KMS-11 (cell line): ENCODE measurements at regions not wholly inside any gene's neighbourhood (a gene's known extent, or its start where the extent isn't known, plus 50 kb on each side); places are given as distances from the start of the nearest gene placed in this dataset.

Experiments used
- H2AFZ ChIP-seq: fragments of 200-600 bp; sonication (generic); 2 replicates; pipeline ENCODE4 v1.6.1; 2016; ENCODE audit warnings: antibody characterized with exemption, mixed run types, low read depth
- H3K27ac ChIP-seq: fragments of 200-600 bp; sonication (generic); 2 replicates; pipeline ENCODE4 v1.6.1; 2016; ENCODE audit warnings: mild to moderate bottlenecking, mixed run types
- H3K27me3 ChIP-seq: fragments of 200-600 bp; sonication (generic); 2 replicates; pipeline ENCODE4 v1.6.1; 2017; ENCODE audit warnings: mild to moderate bottlenecking, low read depth, mixed run types, moderate library complexity; ENCODE audit not compliant: insufficient read depth
- H3K36me3 ChIP-seq: fragments of 200-600 bp; sonication (generic); 2 replicates; pipeline ENCODE4 v1.6.1; 2017; ENCODE audit warnings: mild to moderate bottlenecking, mixed run types; ENCODE audit not compliant: insufficient read depth
- H3K4me1 ChIP-seq: fragments of 200-600 bp; sonication (generic); 2 replicates; pipeline ENCODE4 v1.6.1; 2016; ENCODE audit warnings: mild to moderate bottlenecking, low read depth, mixed run types; ENCODE audit not compliant: poor library complexity, severe bottlenecking
- H3K4me2 ChIP-seq: fragments of 200-600 bp; sonication (generic); 2 replicates; pipeline ENCODE4 v1.7.0; 2016; ENCODE audit warnings: mild to moderate bottlenecking, mixed run types
- H3K4me3 ChIP-seq: fragments of 200-600 bp; sonication (generic); IDR thresholded peaks from 2 replicates; pipeline ENCODE4 v1.6.1; 2017; ENCODE audit warnings: low read depth, low read length, mixed read lengths; ENCODE audit not compliant: insufficient read depth
- H3K79me2 ChIP-seq: fragments of 200-600 bp; sonication (generic); 2 replicates; pipeline ENCODE4 v1.6.1; 2016; ENCODE audit warnings: low read depth, mixed run types; ENCODE audit not compliant: insufficient read depth
- H3K9ac ChIP-seq: fragments of 200-600 bp; sonication (generic); 2 replicates; pipeline ENCODE4 v1.6.1; 2016; ENCODE audit warnings: mild to moderate bottlenecking, mixed run types
- H4K20me1 ChIP-seq: fragments of 200-600 bp; sonication (generic); 2 replicates; pipeline ENCODE4 v1.6.1; 2016; ENCODE audit warnings: mild to moderate bottlenecking, mixed run types; ENCODE audit not compliant: insufficient read depth
- CTCF ChIP-seq: fragments of 200-600 bp; sonication (generic); conservative IDR thresholded peaks from 2 replicates; pipeline ENCODE4 v1.6.1; 2017; ENCODE audit warnings: low read depth, mild to moderate bottlenecking, antibody characterized with exemption, low read length, moderate library complexity, mixed read lengths

GRCh38 chr20:48310305-48310704, 517.5 kb downstream of the PREX1 start:
- no peak overlapping the region for H2AFZ ChIP-seq
- TF ChIP-seq CTCF, result no peak
- H3K27me3 ChIP-seq, result peaks cover 24% of the 10 kb centered on the region; the same call in 1 of the 2 replicates

DNA sequence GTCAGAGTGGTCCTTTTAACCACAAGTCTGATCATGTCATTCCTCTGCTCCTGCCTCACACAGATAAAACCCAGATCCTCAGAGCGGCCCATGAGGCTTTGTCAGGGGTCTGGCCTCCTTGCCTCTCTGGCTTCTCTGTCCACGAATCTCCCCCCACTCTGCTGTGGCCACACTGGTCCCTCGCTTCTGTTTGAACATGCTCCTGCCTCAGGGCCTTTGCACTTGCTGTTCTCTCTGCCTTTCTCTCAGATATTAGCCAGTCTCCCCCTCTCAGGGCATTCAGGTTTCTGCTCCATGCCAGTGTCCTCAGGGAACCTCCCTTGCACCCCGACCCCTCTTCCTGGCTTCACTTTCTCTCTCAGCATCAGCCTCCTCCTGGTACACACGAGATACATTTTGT, 518.5 kb downstream of the PREX1 start:
- Histone ChIP-seq H2AFZ (no peak overlapping the region), H3K79me2 (no peaks in the 10 kb centered on the region), H3K4me3 (no peak overlapping the region), H3K9ac (no peak overlapping the region), H3K4me1 (no peaks in the 10 kb centered on the region), H4K20me1 (no peaks in the 10 kb centered on the region), H3K36me3 (no peaks in the 10 kb centered on the region), H3K27me3 (peaks cover 31% of the 10 kb centered on the region; the same call in 1 of the 2 replicates), H3K27ac (no peak overlapping the region), H3K4me2 (no peak overlapping the region)
- no peak for TF ChIP-seq CTCF

More at GRCh38 chr20:48310305-48310704, 517.5 kb downstream of the PREX1 start:
- Histone ChIP-seq H3K4me2 (no peak overlapping the region), H3K79me2 (no peaks in the 10 kb centered on the region), H3K27ac (no peak overlapping the region), H3K36me3 (no peaks in the 10 kb centered on the region), H3K9ac (no peak overlapping the region), H4K20me1 (no peaks in the 10 kb centered on the region), H3K4me1 (no peaks in the 10 kb centered on the region), H3K4me3 (no peak overlapping the region)

DNA sequence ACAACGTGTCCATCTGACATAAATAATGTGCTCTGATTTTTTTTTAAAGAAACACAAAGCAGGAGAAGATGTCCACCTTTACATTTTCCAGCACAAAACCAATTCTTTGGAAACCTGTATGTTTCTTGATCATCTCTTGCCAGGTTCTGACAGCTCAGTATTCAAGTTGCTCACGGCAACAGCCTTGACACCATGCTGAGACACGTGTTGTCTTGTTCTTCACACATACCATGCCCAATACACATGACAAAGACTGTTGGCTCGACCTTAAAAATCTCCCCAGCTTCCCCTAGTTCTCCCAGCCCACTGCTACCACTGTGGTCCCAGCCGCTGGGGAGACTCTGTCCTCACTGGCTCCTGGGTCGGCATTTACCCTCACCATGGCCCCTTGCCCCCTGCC, 518.9 kb downstream of the PREX1 start:
- no peak overlapping the region for H3K27ac ChIP-seq
- H3K27me3 ChIP-seq, result peaks cover 35% of the 10 kb centered on the region; the same call in 1 of the 2 replicates
- no peak overlapping the region for H2AFZ ChIP-seq
- H3K9ac ChIP-seq, result no peak overlapping the region
- H4K20me1 ChIP-seq, result no peaks in the 10 kb centered on the region
- H3K79me2 ChIP-seq, result no peaks in the 10 kb centered on the region
- H3K4me1 ChIP-seq, result no peaks in the 10 kb centered on the region
- no peaks in the 10 kb centered on the region for H3K36me3 ChIP-seq
- no peak overlapping the region for H3K4me2 ChIP-seq
- no peak overlapping the region for H3K4me3 ChIP-seq
- TF ChIP-seq CTCF, result no peak

- TF ChIP-seq CTCF, result no peak
Observed at GRCh38 chr20:48308232-48308781, 519.5 kb downstream of the PREX1 start.

More at GRCh38 chr20:48308232-48308781, 519.5 kb downstream of the PREX1 start:
- H3K4me3 ChIP-seq, result no peak overlapping the region
- H3K9ac ChIP-seq, result no peak overlapping the region
- no peaks in the 10 kb centered on the region for H4K20me1 ChIP-seq
- H3K4me1 ChIP-seq, result no peaks in the 10 kb centered on the region
- peaks cover 38% of the 10 kb centered on the region; the same call in 1 of the 2 replicates for H3K27me3 ChIP-seq
- H3K4me2 ChIP-seq, result no peak overlapping the region
- H3K27ac ChIP-seq, result no peak overlapping the region
- no peak overlapping the region for H2AFZ ChIP-seq
- no peaks in the 10 kb centered on the region for H3K79me2 ChIP-seq
- H3K36me3 ChIP-seq, result no peaks in the 10 kb centered on the region
